ENCODE measurements at regions not wholly inside any gene's neighbourhood (a gene's known extent, or its start where the extent isn't known, plus 50 kb on each side); places are given as distances from the start of the nearest gene placed in this dataset.
"Not testable (repeated sequence)": the region's sequence is repeated elsewhere in the genome, so short reads cannot be mapped to it uniquely, and the experiment has no call there.

DNA sequence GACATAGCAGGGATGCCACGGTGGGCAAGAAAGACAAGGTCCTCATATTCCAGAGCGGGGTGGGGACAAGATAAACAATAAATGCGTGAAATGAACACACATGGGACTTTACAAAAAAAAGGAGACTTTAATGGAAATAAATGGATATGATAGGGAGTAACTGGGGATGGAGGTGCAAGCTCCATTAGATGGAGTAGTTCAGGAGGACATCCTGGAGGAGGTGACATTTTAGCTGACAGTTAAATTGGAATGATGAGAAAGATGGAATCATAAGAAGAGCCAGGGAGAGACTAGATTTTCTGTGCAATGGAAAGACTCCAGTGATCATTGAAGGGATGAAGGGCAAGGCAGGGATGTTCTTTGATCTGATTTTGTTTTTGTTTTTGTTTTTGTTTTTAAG, 83.6 kb upstream of the MYL10 start:
- DNase-seq = no peak

DNA sequence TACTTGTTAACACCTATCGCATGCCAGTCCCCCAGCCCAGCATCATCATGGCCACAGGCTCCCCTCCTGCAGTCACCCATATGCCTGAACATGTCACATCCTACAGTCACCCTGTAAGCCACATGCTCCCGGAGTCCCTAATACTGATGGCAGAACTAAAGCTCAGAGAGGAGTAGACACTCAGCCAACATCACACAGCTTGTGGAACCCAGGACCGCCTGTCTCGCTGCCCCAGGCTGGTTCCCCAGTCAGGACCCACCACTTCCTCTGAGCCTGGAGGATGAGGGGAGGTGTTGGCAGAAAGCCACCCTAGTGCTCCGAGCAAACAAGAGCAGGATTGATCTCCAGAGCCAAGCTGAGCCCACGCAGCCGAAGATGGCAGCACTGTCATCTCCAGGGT, 85.0 kb upstream of the MYL10 start:
- DNase-seq = no peak

DNA sequence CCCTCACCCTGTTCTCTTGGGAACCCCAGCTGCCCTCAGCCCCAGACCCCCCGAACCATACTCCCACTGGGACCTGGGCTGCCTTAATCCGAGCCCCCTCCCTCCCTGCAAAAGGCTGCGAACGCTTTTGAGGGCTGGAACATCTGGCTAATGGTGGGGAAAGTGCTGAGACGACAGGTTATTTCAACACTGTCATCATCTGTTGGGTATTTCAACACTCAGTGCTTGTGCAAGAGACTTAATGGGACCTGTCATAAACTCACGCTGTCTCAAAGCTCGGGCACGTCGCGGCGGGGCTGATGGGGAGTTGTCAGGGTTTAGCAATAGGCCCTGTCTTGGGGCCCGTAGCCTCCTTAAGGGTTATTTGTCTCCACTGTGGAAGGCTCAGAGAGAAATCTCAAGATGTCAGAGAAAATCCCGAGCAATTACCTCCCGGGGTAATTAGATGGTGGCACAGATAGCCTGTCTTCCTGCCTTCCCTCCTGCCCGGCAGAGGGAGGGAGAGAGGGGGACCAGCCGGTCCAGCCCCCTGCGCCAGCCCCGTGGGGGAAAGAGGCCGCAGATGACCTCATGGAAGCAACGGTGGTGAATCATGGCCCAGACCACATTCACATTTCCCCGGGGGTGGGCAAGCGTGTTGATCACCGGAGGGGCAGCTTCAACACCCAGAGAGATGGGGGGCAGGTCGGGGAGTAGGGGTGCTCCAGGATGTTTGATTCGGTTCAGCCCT, 88.7 kb upstream of the MYL10 start:
- DNase-seq = no peak

- DNase-seq = no peak
Observed at GRCh38 chr7:101718363-101719122, 89.4 kb upstream of the MYL10 start.

DNA sequence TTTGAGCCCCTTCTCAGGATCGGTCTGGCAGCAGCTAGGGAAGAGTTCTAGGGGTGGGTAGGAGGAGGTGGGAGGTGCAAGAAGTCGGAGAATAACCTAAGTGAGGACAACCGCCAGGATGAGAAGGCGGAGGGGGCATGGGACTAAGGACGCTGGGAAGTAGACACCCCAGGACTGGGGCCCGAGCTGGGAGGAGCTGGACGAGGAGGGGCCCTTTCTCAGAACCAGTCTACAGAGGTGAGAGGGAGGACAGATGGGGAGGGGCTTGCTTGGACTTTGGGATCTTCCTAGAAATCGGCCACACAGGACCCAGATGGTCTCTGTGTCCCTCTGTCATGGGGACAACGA, 90.0 kb upstream of the MYL10 start:
- DNase-seq = no peak

DNA sequence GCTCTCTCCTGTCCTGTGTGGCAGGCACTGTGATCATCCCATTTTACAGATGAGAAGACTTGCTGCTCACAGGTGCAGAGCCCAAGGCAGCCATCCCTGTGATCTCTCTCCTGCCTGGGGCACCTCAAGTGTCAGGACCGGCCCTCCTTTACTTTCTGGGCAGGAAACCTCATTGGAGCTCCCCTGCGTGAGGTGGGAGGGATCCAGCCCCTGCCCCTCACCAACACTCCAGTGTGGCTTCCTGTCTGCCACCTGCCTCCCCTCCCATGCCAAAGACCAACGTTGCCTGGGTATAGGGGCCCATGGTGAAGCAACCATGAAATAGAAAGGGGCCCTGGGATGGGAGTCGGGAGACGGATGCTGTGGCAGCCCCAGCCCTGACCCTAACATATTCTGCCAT, 91.2 kb upstream of the MYL10 start:
- no peak for DNase-seq

- no peak for DNase-seq
Observed at GRCh38 chr7:101722247-101722646, 93.2 kb upstream of the MYL10 start.

DNA sequence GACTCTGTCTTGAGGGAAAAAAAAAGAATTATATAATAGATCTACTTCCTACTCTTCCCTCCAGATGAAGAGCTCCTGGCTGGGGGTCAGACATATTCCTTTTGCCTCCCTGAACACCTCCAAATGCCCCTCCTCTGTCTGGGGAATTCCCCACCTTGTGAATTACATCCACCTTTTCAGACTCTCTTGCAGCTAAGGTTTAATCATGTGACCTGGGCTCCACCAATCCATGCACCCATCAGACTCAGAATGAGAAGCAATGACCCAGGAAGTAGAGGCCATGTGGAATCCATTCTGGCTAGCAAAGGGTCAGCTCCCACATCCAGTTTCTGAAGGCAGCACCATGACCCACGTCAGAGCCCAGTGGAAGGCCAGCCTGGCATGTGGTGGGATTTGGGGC, 93.6 kb upstream of the CUX1 start:
- DNase-seq = no peak

DNA sequence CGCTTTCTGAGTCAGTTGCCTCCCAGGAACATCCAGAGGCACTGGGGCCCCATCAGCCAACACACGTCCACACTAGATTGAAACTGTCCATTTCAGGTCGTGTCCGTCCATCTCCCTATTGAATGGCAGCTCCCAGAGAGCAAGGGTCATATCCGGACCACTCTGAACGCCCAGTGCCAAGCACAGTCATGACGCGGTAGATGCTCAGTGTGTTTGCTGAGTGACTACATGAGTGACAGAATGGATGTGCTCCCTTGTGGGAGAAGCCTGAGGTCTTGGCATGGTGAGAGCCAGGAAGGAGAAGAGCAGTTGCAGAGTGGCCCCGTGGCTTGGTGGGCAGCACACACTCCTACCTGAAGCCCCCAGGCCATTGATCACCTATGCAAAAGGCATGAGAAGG, 92.5 kb upstream of the CUX1 start:
- DNase-seq = no peak

DNA sequence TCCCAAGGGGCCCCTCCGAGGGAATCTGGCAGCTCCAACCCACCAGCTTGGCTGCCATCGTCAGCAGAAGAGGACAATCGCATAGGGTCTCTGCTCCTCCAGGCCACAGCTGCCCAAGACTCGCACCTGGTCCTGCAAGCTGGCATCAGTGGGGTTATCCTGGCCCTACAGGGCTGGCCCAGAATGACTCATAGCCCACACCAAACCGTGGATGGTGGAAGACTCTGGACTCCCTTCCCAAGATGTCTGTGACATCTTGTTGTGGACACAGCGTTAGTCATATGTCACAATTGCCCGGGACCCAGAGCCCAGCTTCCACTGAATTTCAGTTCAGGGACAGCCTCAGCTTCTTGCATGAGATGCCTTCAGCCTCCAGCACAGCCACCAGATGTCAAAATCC, 91.5 kb upstream of the CUX1 start:
- DNase-seq = no peak

DNA sequence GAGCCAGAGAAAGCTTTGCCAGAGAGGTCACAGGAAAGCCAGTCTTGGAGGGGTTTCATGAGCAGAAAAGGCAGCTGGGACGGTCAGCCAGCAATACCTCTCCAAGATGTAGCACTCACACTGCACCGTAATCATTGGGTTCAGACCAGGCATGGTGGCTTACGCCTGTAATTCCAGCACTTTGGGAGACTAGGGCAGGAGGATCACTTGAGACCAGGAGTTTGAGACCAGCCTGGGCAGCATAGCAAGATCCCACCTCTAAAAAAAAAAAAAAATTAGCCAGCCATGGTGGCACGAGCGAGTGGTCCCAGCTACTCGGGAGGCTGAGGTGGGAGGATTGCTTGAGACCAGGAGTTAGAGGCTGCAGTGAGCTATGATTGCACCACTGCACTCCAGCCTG, 90.2 kb upstream of the CUX1 start:
- no peak for DNase-seq

GRCh38 chr7:101728128-101728527, 89.3 kb upstream of the CUX1 start:
- DNase-seq = no peak

DNA sequence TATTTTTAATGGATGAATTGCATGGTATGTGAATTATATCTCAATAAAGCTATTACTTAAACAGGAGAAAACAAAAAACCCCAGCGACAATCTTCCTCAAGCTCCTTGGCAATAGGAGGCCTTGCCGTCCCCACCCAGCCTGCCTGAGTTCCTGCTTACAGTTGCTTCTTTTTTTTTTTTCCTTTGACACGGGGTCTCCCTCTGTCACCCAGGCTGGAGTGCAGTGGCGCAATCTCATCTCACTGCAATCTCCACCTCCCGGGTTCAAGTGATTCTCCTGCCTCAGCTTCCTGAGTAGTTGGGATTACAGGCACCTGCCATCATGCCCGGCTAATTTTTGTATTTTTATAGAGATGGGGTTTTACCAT, 88.6 kb upstream of the CUX1 start:
- DNase-seq = not testable (repeated sequence)

GRCh38 chr7:101729241-101729883, 88.1 kb upstream of the CUX1 start:
- DNase-seq = no peak

DNA sequence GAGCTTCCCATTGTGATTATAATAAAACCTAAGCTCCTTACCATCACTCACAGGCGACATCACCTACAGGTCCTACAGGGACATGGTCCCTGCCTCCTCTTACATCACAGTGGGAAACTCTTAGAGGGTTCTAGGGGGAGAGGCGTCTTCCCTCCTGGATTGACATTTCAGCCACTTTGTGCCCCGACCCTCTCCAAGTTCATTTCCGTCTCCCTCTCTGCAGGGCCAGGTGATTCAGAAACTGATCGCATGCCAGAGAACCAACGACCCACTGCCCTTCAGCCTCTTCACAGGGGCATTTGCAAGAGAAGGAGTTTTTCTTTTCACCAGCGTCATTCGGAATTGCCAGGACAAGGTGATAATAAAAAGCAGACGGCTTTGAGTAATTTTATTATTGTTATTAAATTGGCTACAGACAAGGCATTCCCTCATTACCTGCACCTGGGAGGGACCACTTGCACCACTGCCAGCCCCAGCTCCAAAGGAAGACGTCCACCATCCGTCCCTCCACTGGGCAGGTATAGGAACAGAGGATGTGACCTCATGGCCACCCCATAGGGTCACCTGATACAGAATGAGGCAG, 85.8 kb upstream of the CUX1 start:
- DNase-seq = no peak

DNA sequence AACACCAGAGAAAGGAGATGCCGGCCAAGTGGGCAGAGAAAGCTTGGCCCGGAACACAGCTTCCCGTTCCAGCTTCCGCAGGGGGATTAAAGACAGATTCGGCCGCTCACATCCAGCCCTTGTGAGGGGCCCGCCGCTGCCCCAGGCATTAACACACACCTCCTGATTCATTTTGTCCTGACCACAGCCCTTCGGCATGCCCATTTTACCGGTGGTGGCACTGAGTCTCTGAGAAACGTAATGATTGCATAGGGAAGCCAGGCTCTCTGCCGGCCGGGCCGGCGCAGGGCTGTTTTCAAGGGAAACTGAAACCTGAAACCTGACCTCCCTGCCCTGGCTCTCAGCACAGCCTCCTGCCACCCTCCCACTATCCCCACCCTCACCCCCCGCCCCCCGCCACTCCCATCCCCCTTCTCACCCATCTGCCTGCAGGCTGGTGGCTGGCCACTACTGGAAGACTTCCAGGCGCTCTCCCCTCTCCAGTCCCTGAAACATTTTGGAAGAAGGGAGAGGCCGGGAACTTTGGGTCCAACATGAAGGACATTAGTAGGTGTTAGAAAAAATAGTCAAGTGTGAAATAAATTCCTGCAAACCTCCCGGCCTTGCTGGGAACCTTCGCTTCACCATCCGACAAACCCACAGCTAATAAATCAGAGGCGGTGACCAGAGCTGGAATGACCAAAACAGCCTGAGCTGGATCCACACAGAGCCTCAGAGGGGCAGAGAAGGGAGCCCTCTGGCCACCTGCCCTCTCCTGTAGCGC, 83.5 kb upstream of the CUX1 start:
- DNase-seq = no peak

- no peak for DNase-seq
Observed at GRCh38 chr7:101736084-101736483, 81.3 kb upstream of the CUX1 start.

DNA sequence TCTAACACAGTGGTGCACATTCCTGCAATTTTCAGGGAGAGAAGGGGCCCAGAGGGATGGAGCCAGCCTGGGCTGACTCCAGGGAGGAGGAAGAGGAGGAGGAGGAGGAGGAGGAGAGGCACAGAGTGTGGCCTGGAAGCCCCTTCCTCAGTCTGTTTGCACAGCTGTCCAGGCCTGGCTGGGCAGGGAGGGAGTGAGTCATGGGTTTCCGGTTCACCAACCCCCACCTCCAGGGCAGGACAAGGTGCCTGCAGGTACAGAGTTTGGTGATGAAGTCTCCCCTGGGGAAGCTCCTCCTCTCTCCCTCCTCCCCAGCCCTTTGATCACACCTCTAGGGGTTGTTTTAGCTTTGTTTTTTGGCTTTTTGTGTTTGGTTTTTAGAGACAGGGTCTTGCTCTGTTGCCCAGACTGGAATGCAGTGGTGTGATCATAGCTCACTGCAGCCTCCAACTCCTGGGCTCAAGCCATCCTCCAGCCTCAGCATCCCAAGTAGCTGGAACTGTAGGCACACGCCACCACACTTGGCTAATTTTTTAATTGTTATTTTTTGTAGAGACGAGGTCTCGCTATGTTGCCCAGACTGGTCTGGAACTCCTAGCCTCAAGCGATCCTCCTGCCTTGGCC, 77.5 kb upstream of the CUX1 start:
- no peak for DNase-seq

DNA sequence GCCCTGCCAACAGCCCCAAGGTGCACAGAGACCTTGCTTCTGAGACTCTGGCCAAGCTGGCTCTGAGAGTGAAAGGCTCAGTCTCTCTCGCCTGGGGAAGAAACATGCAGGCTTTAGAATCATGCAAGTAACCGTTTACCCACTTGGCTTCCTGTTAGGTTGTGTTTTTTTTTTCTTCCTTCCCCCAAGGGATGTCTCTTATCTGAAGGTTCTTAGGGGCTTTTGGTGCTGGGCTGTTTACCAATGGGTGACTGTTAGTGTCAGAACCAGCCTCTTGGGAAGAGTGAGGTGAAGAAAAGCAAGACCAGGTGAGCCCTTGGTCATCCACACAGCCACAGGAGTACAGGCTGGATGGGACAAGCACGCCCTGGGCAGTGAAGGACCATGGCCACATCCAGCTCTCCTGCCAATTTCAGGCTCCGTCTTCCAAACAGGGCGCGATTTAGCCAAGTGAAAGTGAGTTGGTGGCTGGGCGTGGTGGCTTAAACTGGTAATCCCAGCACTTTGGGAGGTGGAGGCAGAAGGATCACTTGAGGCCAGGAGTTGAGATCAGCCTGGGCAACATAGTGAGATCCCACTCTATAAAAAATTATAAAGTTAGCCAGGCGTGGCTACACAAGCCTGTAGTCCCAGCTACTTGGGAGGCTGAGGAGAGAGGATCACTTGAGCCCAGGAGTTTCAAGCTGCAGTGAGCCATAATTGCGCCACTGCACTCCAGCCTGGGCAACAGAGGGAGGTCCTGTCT, 76.3 kb upstream of the CUX1 start:
- peak in 2 of 6 experiments; percentile 11 to 34 for DNase-seq

DNA sequence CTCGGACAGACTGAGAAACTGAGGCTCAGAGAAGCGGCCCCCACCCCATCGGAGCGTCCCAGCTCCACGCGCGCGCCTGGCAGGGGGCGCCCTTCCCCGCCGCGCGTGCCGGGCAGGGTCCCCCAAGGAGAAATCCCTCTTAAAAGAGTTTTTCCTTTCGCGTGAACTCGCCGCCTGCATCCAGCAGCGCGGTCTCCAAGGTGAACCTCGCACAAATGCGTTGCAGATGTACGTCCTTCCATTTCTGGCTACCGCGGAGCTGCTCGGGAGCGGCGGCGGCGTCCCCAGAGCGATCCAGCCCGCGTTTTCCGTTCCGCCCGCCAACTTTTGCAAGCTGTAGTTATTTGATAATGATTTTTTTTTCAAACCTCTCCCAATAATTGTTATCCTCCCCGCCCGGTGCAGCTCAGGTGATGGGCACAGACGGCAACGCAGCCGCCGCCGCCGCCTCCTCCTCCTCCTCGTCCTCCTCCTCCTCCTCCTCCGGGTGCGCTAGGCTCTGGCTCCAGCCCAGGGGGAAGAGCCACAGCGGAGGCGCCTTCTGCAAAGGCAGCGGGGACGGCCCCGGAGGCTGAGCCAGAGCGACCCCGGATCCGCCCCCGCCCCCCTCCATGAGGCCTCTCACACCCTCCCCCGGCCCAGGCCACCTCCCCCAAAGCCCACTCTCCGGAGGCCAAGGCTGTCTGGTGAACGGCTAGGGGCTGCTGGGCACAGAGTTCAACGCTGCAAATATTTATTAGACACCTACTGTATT, 74.0 kb upstream of the CUX1 start:
- peak; percentile 44 to 72 (median 64) for DNase-seq

- DNase-seq = no peak
Observed at GRCh38 chr7:101743995-101744360, 73.4 kb upstream of the CUX1 start.
